Fibroblast of lung (primary cell): ENCODE measurements at regions not wholly inside any gene's neighbourhood (a gene's known extent, or its start where the extent isn't known, plus 50 kb on each side); places are given as distances from the start of the nearest gene placed in this dataset.

Source experiments
- CTCF ChIP-seq, 2 donors: IDR thresholded peaks in 1 of 2; conservative IDR thresholded peaks in 1 of 2; 1 replicate in 1 of 2; 2 replicates in 1 of 2; pipeline ENCODE4 v1.5.1; 2011 to 2012; ENCODE audit warnings: low read length in 2 of 2, control low read depth in 1 of 2, inconsistent platforms in 1 of 2, low read depth in 1 of 2, mild to moderate bottlenecking in 1 of 2
- EZH2 ChIP-seq: IDR thresholded peaks from 2 replicates; pipeline ENCODE4 v1.5.1; 2012; ENCODE audit warnings: low read length, control low read depth, mild to moderate bottlenecking; ENCODE audit errors: missing control alignments

- TF ChIP-seq CTCF (conservative IDR thresholded peaks at IDR 0.05 in 1 of 2, IDR thresholded peaks at IDR 0.05 in 1 of 2; ENCODE audit: low read depth in 1 of 2, low read length in 2 of 2) (no peak), EZH2 (no peak)
These were observed 332.6 kb upstream of the CCDC54 start for GRCh38 chr3:107044677-107045076.
